Immature natural killer cell (primary cell): ENCODE measurements at regions not wholly inside any gene's neighbourhood (a gene's known extent, or its start where the extent isn't known, plus 50 kb on each side); places are given as distances from the start of the nearest gene placed in this dataset.
"Not testable (repeated sequence)": the region's sequence is repeated elsewhere in the genome, so short reads cannot be mapped to it uniquely, and the experiment has no call there.

Source experiments
- DNase-seq, 3 donors: peaks; one replicate each; pipeline ENCODE4 v3.0.0; 2022; ENCODE audit warnings: mixed read lengths in 1 of 3
- H3K27ac Mint-ChIP-seq, 6 donors: one replicate each; pipeline ENCODE4 v1.8.0; 2020; ENCODE audit warnings: mixed read lengths in 6 of 6, mild to moderate bottlenecking in 5 of 6, inconsistent platforms in 4 of 6, moderate library complexity in 3 of 6
- H3K27me3 Mint-ChIP-seq, 3 donors: one replicate each; pipeline ENCODE4 v1.8.0; 2020 to 2021; ENCODE audit warnings: low read depth in 3 of 3, mild to moderate bottlenecking in 3 of 3, mixed read lengths in 3 of 3, moderate library complexity in 3 of 3, inconsistent platforms in 1 of 3
- H3K36me3 Mint-ChIP-seq, 3 donors: one replicate each; pipeline ENCODE4 v1.8.0; 2020; ENCODE audit warnings: mixed read lengths in 3 of 3, inconsistent platforms in 2 of 3, mild to moderate bottlenecking in 2 of 3
- H3K4me1 Mint-ChIP-seq, 2 donors: one replicate each; pipeline ENCODE4 v1.8.0; 2020; ENCODE audit warnings: inconsistent platforms in 2 of 2, mild to moderate bottlenecking in 2 of 2, mixed read lengths in 2 of 2, moderate library complexity in 1 of 2
- H3K4me3 Mint-ChIP-seq, 5 donors: one replicate each; pipeline ENCODE4 v1.8.0; 2020; ENCODE audit warnings: mild to moderate bottlenecking in 5 of 5, mixed read lengths in 5 of 5, inconsistent platforms in 3 of 5, moderate library complexity in 3 of 5
- H3K9me3 Mint-ChIP-seq, 6 donors: one replicate each; pipeline ENCODE4 v1.8.0; 2020; ENCODE audit warnings: mild to moderate bottlenecking in 6 of 6, mixed read lengths in 6 of 6, inconsistent platforms in 4 of 6, moderate library complexity in 3 of 6

DNA sequence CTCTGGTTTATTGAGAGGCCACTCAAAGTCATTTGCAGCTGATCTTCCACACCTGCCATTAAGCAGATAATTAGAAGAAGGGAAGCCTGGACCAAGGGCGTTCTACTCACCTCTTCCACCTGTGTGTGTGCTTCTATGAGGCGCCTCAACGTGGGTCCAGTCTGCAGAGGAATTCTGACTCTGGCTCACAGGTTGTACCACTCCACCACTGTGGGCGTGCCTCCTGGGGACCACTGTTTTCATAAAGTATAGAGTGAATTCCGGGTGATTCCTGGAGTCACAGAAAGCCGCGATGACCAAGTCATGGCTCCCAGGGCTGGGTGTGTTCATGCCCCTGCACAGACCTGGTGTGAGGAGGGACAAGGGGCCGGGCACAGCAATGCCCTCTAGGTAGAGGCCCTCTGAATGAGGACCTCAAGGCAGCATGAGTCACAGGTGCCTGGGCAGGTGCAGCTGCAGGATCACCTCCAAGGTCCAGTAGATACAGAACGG, 408.3 kb upstream of the MGMT start:
- H3K4me1 Mint-ChIP-seq: peaks cover 31 to 35% of the 10 kb centered on the region in 2 donors
- H3K27me3 Mint-ChIP-seq: peaks cover 19 to 30% (median 21%) of the 10 kb centered on the region in 3 donors
- peak overlapping the region in 4 of 5 donors; percentile 68 to 86 (median 76) for H3K4me3 Mint-ChIP-seq
- no peaks in the 10 kb centered on the region for H3K36me3 Mint-ChIP-seq
- DNase-seq: no peak
- H3K9me3 Mint-ChIP-seq: peaks cover 0 to 2% (median 0%) of the 10 kb centered on the region in 6 donors
- H3K27ac Mint-ChIP-seq: no peak overlapping the region

DNA sequence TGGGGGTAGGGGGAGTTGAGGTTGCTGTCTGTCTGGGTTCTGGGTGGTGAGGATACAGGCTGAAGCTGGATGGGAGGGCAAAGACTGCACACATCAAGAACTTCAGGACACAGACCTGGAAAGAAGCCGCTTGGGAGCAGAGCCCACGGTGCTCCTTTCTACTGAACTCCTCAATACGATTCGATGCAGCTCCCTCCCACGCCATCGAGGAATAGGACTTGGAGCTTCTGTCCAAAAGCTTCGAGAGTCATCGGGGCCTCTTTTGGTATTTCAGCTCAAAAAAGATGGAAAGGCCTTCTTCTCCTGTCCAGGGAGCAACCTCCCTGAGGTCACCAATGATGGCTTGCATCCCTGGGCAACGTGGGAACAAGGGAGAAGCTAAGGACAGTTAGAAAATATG, 407.1 kb upstream of the MGMT start:
- Mint-ChIP-seq H3K36me3 (no peaks in the 10 kb centered on the region), H3K27ac (no peak overlapping the region), H3K4me1 (peaks cover 31 to 35% of the 10 kb centered on the region in 2 donors), H3K4me3 (no peak overlapping the region), H3K9me3 (peaks cover 0 to 2% (median 0%) of the 10 kb centered on the region in 6 donors), H3K27me3 (peaks cover 18 to 30% (median 22%) of the 10 kb centered on the region in 3 donors)
- DNase-seq: no peak

DNA sequence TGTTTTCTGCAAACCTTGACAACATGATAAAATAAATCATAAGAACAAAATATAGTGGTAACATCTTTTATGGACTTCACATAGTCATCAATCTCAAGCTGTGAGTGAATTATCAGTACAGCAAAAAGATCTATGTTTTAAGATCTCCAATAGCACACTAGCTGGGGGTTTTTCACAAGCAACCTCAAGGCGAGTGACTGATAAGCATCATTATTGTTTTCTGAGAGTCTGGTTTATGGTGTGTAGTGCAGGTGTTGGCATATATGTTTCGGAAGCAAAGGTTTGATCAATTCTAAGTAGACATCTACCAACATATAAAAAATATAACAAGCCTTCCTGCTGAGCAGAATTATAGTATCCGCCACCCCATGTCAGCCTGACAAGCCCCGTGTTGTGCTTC, 403.8 kb upstream of the MGMT start:
- no peak for DNase-seq
- Mint-ChIP-seq H3K4me1 (peaks cover 15 to 19% of the 10 kb centered on the region in 2 donors), H3K36me3 (no peaks in the 10 kb centered on the region), H3K27me3 (peaks cover 12 to 22% (median 16%) of the 10 kb centered on the region in 3 donors), H3K4me3 (no peak overlapping the region), H3K9me3 (peaks cover 0 to 2% (median 0%) of the 10 kb centered on the region in 6 donors), H3K27ac (no peak overlapping the region)

DNA sequence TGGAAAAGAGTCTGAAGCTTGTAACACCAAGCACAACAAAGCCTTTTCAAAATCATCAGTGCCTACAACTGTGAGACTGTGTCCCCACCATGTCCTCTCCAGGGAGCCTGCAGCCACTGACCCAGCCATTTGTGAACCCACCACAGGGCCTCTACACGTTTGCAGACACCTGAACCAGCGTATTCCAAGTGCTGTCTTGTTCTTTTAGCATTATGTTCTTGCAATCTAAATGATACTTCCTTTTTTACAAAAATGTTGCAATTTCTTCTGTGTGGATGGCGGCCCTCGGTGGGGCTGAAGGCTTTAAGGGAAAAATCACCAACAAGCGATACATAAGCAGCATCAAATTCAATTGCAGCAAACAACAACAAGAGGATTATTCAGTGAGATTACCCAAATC, 403.2 kb upstream of the MGMT start:
- Mint-ChIP-seq H3K27me3 (peaks cover 12 to 22% (median 16%) of the 10 kb centered on the region in 3 donors), H3K4me3 (no peak overlapping the region), H3K4me1 (peaks cover 8 to 13% of the 10 kb centered on the region in 2 donors), H3K27ac (no peak overlapping the region), H3K9me3 (peaks cover 0 to 2% (median 0%) of the 10 kb centered on the region in 6 donors), H3K36me3 (no peaks in the 10 kb centered on the region)
- DNase-seq: no peak

DNA sequence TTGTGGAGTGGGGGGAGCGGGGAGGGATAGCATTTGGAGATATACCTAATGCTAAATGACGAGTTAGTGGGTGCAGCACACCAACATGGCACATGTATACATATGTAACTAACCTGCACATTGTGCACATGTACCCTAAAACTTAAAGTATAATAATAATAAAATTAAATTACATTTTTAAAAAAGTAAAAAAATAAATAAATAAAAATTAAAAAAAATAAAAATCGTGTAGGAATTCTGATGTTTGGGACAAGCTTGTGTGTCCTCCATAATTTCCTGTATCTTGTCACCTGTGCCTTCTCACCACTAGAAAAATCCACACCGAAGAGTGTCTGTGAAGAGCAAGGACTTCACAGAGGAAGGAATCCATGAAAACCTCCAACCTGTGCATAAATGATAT, 400.5 kb upstream of the MGMT start:
- H3K4me3 Mint-ChIP-seq, H3K36me3 Mint-ChIP-seq, H3K4me1 Mint-ChIP-seq: not testable (repeated sequence)

DNA sequence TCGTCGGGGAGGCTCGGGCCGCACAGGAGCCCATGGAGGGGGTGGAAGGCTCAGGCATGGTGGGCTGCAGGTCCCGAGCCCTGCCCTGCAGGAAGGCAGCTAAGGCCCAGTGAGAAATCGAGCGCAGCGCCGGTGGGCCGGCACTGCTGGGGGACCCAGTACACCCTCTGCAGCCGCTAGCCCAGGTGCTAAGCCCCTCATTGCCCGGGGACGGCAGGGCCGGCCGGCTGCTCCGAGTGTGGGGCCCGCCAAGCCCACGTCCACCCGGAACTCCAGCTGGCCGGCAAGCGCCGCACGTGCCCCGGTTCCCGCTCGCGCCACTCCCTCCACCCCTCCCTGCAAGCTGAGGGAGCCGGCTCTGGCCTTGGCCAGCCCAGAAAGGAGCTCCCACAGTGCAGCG, 395.6 kb upstream of the MGMT start:
- DNase-seq, H3K27ac Mint-ChIP-seq, H3K4me1 Mint-ChIP-seq, H3K36me3 Mint-ChIP-seq, H3K27me3 Mint-ChIP-seq, H3K9me3 Mint-ChIP-seq, H3K4me3 Mint-ChIP-seq: not testable (repeated sequence)

More for the DNA sequence above, 400.5 kb upstream of the MGMT start:
- DNase-seq, H3K27ac Mint-ChIP-seq, H3K27me3 Mint-ChIP-seq, H3K9me3 Mint-ChIP-seq: not testable (repeated sequence)

DNA sequence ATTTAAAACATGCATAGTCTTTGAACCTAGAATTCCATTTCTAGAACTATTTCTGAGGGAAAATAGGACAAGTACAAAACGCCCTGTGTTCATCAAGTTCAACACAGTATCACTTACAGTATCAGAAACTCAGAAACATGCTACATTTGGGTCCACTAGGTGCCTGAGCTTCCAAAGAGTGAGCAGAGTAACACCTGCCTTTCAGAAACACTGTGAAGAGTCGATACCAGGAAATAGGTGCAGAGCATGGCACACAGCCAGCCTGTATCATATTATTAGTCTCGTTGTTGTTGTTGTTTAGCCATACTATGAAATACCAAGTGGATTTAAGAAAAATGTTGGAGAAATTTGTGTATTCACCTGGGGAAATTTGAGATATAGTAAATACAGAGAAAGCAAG, 392.1 kb upstream of the MGMT start:
- Mint-ChIP-seq H3K4me3 (no peak overlapping the region), H3K36me3 (no peaks in the 10 kb centered on the region), H3K27me3 (peaks cover 0 to 4% (median 0%) of the 10 kb centered on the region in 3 donors), H3K9me3 (no peaks in the 10 kb centered on the region), H3K27ac (no peak overlapping the region), H3K4me1 (no peaks in the 10 kb centered on the region)
- no peak for DNase-seq

DNA sequence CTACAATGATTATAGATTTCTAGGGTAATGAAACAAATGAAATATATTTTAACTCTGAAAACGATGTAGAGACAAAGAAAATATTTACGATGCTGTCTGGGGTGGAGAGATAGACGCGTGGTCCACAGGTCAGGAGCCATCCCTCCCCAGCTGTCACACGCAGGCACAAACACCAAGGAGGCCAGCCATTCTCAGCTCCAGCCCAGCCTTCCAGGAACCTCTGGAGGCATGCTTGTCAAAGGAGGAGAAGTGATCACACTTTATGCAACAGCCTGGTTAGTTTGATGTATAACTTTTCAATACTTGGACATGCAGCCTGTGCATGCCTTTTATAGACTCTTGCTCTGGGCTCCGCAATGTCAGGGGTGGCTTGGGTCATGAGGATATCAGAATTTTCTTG, 391.5 kb upstream of the MGMT start:
- Mint-ChIP-seq H3K36me3 (peaks cover 0 to 5% (median 4%) of the 10 kb centered on the region in 3 donors), H3K4me3 (no peak overlapping the region), H3K27me3 (peaks cover under 1 to 5% (median 1%) of the 10 kb centered on the region in 3 donors), H3K4me1 (no peaks in the 10 kb centered on the region), H3K9me3 (peaks cover 0 to 5% (median 1%) of the 10 kb centered on the region in 6 donors), H3K27ac (no peak overlapping the region)
- no peak for DNase-seq

DNA sequence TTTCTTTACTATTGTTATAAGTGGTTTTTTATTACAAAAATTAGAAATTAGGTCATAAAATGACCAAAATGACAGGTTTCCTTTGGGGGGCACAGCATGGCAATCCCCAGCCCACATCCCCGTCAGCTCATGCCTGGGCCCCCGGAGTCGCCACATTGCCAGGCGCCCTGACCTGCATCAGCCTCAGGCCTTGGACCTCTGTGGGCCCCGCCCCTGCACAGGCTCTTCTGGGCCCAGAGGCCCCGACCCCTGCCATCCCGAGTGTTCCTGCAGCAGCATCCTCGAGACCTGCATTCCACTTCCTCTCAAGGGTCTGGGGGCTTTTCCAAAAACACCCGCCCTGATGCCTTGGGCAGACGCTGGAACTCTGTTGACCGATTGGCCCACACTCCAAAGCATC, 391.1 kb upstream of the MGMT start:
- H3K9me3 Mint-ChIP-seq: peaks cover 0 to 9% (median 1%) of the 10 kb centered on the region in 6 donors
- no peak overlapping the region for H3K27ac Mint-ChIP-seq
- H3K4me1 Mint-ChIP-seq: no peaks in the 10 kb centered on the region

DNA sequence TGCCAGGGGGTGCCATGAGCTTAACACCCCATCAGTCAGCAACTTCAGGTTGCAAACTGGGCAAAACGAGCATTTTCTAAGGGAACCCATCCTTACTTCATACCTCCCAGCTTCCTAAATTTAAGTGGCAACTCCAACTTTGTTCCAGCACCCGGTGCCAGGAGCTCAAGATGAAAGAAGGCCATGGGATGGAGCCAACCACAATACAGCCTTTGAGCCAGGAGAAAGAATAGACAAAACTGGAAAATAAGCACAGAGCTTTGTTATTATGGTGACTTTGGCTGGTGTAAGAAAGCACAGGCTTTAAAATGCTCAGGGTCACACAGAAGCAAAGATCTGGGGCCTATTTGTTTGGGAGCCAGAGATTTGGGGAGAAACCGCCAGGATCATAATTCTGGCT, 388.7 kb upstream of the MGMT start:
- DNase-seq: no peak
- no peak overlapping the region for H3K27ac Mint-ChIP-seq
- no peak overlapping the region for H3K4me3 Mint-ChIP-seq
- peaks cover 0 to 5% (median 4%) of the 10 kb centered on the region in 3 donors for H3K36me3 Mint-ChIP-seq
- peaks cover 3 to 6% (median 5%) of the 10 kb centered on the region in 3 donors for H3K27me3 Mint-ChIP-seq
- H3K4me1 Mint-ChIP-seq: no peaks in the 10 kb centered on the region
- peaks cover 0 to 12% (median 3%) of the 10 kb centered on the region in 6 donors for H3K9me3 Mint-ChIP-seq

More for the DNA sequence above, 391.1 kb upstream of the MGMT start:
- Mint-ChIP-seq H3K27me3 (peaks cover 2 to 5% (median 4%) of the 10 kb centered on the region in 3 donors), H3K4me3 (no peak overlapping the region), H3K36me3 (peaks cover 0 to 5% (median 4%) of the 10 kb centered on the region in 3 donors)
- no peak for DNase-seq

DNA sequence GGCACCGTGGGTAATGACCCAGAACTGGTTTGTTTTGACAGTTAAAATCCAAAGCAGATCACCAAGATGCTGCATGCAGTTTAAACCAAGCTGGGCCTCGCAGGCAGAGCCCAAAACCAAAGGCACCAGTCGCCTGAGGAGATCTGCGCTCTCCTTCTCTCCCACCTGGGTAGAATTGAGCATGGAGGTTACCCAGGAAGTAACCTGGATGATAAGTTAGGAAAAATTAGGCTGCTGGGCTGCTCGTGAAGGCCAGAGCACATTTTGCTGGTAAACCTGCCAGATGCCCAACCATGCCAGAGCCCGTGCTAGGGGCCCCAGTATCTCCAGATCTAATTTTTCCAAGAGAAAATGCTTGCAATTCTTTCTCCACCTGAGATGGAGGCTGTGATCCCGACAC, 388.3 kb upstream of the MGMT start:
- Mint-ChIP-seq H3K36me3 (peaks cover 0 to 5% (median 4%) of the 10 kb centered on the region in 3 donors), H3K27me3 (peaks cover 3 to 6% (median 5%) of the 10 kb centered on the region in 3 donors), H3K4me3 (no peak overlapping the region), H3K27ac (no peak overlapping the region), H3K9me3 (peaks cover 0 to 12% (median 3%) of the 10 kb centered on the region in 6 donors), H3K4me1 (no peaks in the 10 kb centered on the region)
- DNase-seq: no peak

DNA sequence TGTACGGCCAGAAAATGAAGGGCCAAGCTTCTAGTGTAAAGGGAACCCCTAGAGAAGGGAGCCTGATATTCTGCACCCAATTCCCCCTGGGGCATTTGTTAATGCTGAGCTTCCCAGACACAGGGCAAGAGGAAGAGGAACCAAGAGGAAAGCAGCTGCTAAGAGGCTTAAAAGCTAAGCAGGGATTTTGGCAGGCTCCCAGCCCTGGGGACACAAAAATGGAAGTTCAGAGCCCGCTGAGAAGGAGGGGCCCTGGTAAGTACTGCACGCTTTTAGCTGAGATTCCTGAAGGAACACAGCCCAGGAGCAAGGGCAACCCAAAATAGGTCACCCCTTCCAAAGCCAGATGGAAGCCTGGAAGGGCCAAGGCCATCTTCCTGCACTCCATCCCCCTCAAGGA, 387.3 kb upstream of the MGMT start:
- no peak for DNase-seq
- Mint-ChIP-seq H3K4me1 (no peaks in the 10 kb centered on the region), H3K27ac (no peak overlapping the region), H3K9me3 (peaks cover 0 to 16% (median 4%) of the 10 kb centered on the region in 6 donors), H3K27me3 (peaks cover 3 to 6% (median 5%) of the 10 kb centered on the region in 3 donors), H3K36me3 (peaks cover 0 to 5% (median 4%) of the 10 kb centered on the region in 3 donors), H3K4me3 (no peak overlapping the region)

DNA sequence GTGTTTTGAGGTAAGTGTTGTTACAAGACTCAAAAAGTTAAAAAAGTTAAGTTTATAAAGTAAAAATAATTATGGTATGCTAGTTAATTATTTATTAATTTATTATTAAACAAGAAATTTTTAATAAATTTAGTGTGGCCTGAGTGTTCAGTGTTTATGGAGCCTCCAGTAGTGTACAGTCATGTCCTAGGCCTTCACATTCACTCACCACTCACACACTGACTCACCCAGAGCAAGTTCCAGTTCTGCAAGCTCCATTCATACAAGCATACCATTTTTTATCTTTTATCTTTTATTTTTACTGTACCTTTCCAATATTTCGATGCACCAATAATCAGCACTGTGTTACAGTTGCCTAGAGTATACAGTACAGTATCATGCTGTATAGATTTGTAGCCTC, 381.2 kb upstream of the MGMT start:
- Mint-ChIP-seq H3K27ac (no peak overlapping the region), H3K27me3 (peaks cover 3 to 7% (median 6%) of the 10 kb centered on the region in 3 donors), H3K4me3 (no peak overlapping the region), H3K36me3 (no peaks in the 10 kb centered on the region), H3K9me3 (peaks cover 0 to 8% (median 2%) of the 10 kb centered on the region in 6 donors), H3K4me1 (no peaks in the 10 kb centered on the region)
- no peak for DNase-seq

DNA sequence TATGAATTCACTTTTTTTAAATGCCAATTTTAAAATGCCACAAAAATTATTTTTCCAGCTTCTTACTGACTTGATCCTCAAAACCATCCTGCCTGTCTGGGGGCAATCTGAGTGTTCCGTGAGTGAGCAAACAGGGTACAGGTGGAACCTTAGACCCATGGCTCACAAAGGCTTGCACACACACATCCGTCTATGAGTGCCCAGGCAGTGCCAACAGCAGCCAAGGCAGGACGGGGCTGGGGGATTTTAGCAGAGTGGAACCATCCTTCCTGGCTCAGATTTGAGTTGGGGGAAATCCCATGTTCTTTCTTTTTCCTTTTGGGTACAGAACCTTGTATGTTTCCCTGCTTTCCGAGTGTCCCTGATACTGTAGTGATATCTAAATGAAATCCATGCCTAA, 377.7 kb upstream of the MGMT start:
- H3K27me3 Mint-ChIP-seq: peaks cover 2 to 9% (median 4%) of the 10 kb centered on the region in 3 donors
- peaks cover 0 to 3% (median 0%) of the 10 kb centered on the region in 6 donors for H3K9me3 Mint-ChIP-seq
- no peaks in the 10 kb centered on the region for H3K36me3 Mint-ChIP-seq
- H3K4me3 Mint-ChIP-seq: no peak overlapping the region
- DNase-seq: no peak
- no peak overlapping the region for H3K27ac Mint-ChIP-seq
- H3K4me1 Mint-ChIP-seq: no peaks in the 10 kb centered on the region

DNA sequence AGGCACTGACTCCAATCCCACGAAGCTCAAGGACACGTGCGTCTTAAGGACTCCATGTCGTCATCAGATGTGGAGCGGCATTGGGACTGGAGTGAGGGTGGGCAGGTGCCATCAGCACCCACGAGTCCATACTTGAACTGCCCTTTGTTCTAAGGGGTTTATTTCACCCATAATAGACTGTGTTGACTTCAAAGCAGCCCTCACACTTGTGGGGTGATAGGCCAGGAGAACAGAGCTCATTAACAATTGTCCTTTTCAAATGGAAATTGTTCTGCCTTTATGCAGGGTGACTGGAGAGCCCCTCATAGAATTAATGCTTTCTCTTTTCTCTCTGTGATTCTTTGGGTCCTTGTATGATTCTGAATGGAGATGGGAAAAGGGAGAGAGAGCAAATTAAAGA, 376.9 kb upstream of the MGMT start:
- Mint-ChIP-seq H3K27me3 (peaks cover under 1 to 9% (median 4%) of the 10 kb centered on the region in 3 donors), H3K27ac (no peak overlapping the region), H3K4me3 (no peak overlapping the region), H3K4me1 (no peaks in the 10 kb centered on the region), H3K9me3 (no peaks in the 10 kb centered on the region), H3K36me3 (no peaks in the 10 kb centered on the region)
- no peak for DNase-seq
